ENCODE measurements at regions not wholly inside any gene's neighbourhood (a gene's known extent, or its start where the extent isn't known, plus 50 kb on each side); places are given as distances from the start of the nearest gene placed in this dataset.

DNA sequence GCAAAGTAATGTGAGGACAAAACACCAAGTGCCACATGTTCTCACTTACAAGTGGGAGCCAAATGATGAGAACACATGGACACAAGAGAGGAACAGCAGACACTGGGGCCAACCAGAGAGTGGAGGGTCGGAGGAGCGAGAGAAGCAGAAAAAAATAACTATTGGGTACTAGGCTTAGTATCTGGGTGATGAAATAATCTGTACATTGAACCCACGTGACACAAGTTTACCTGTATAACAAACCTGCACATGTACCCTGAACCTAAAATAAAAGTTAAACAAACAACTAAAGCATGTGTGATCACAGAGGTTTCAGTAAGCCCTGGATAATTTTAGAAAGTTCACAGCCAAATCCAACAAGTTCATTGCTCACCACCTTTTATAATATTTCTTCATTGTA, 160.1 kb downstream of the TENT4A start:
- H3K36me3 ChIP-seq (ENCODE audit: control insufficient read depth in 2 of 2, insufficient read depth in 2 of 2, low read length in 1 of 2), result no peaks in the 10 kb centered on the region
- H3K9me3 ChIP-seq (ENCODE audit: control insufficient read depth in 2 of 2, insufficient read depth in 1 of 2, low read length in 1 of 2), result no peaks in the 10 kb centered on the region
- H3K4me1 ChIP-seq (ENCODE audit: control insufficient read depth in 2 of 2, insufficient read depth in 2 of 2, low read length in 2 of 2), result peaks cover 0 to 6% of the 10 kb centered on the region in 2 donors
- H3K27me3 ChIP-seq (ENCODE audit: control insufficient read depth in 2 of 2, insufficient read depth in 1 of 2, low read length in 1 of 2), result no peaks in the 10 kb centered on the region
- no peak overlapping the region for H3K27ac ChIP-seq (ENCODE audit: low read depth in 1 of 2, low read length in 1 of 2)
- no peak overlapping the region for H3K4me3 ChIP-seq (ENCODE audit: low read length in 2 of 2)
- 94% methylated on average over 3 of the region's 3 CpGs for WGBS
- no peak for DNase-seq (ENCODE audit: low read depth in 6 of 9, low spot score in 9 of 9)

GRCh38 chr5:6875376-6875775, 162.1 kb downstream of the TENT4A start:
- 86% methylated on average over 6 of the region's 6 CpGs for WGBS
- no peak overlapping the region for H3K27ac ChIP-seq (ENCODE audit: low read depth in 1 of 2, low read length in 1 of 2)
- H3K9me3 ChIP-seq (ENCODE audit: control insufficient read depth in 2 of 2, insufficient read depth in 1 of 2, low read length in 1 of 2), result no peaks in the 10 kb centered on the region
- H3K4me3 ChIP-seq (ENCODE audit: low read length in 2 of 2), result no peak overlapping the region
- peaks cover 0 to 4% of the 10 kb centered on the region in 2 donors for H3K4me1 ChIP-seq (ENCODE audit: control insufficient read depth in 2 of 2, insufficient read depth in 2 of 2, low read length in 2 of 2)
- DNase-seq (ENCODE audit: low read depth in 6 of 9, low spot score in 9 of 9), result no peak
- H3K27me3 ChIP-seq (ENCODE audit: control insufficient read depth in 2 of 2, insufficient read depth in 1 of 2, low read length in 1 of 2), result no peaks in the 10 kb centered on the region
- no peaks in the 10 kb centered on the region for H3K36me3 ChIP-seq (ENCODE audit: control insufficient read depth in 2 of 2, insufficient read depth in 2 of 2, low read length in 1 of 2)

DNA sequence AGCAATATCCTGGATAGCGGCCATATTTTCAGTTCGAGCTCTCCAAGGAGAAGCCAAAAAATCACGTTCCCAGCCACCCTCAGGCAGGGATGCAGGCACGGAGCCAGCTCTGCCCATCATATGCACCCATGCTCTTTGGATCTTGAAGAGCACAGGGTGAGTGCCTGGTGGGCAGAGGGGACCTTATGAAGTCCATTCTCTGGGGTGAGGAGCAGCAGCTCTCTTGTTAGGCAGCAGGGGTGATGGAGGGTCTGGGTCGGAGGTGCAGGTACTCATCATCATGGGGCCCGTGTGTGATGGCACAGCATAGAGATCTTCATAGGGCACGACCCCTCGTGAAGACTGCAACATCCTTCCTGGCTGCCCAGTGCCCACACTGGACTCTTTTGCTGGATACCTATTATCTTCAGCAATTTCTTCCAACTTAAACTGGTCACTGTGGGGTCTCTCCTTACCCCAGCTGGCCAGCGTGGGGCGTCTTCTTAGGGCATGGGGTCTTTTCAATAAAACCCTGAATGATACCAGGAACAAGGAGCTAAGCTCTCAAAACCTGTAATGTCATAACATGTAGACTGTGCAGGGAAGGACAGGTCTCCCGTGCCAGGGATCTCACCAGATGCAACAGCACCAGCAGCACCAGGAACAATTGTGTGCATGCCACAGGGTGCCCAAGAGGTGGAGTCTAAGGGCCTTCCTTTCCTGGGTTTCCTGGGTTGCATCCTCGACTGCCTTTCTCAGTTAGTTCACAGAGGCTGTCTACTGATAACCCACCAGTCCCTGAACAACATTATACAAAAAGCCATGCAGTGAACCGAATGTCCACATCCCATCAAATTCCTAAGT, 165.0 kb downstream of the TENT4A start:
- WGBS, result 93% methylated on average over 13 of the region's 13 CpGs
- Histone ChIP-seq H3K36me3 (ENCODE audit: control insufficient read depth in 2 of 2, insufficient read depth in 2 of 2, low read length in 1 of 2) (no peaks in the 10 kb centered on the region), H3K27ac (ENCODE audit: low read depth in 1 of 2, low read length in 1 of 2) (no peak overlapping the region), H3K9me3 (ENCODE audit: control insufficient read depth in 2 of 2, insufficient read depth in 1 of 2, low read length in 1 of 2) (no peaks in the 10 kb centered on the region), H3K4me1 (ENCODE audit: control insufficient read depth in 2 of 2, insufficient read depth in 2 of 2, low read length in 2 of 2) (no peaks in the 10 kb centered on the region), H3K4me3 (ENCODE audit: low read length in 2 of 2) (no peak overlapping the region), H3K27me3 (ENCODE audit: control insufficient read depth in 2 of 2, insufficient read depth in 1 of 2, low read length in 1 of 2) (no peaks in the 10 kb centered on the region)
- DNase-seq (ENCODE audit: low read depth in 6 of 9, low spot score in 9 of 9), result no peak

DNA sequence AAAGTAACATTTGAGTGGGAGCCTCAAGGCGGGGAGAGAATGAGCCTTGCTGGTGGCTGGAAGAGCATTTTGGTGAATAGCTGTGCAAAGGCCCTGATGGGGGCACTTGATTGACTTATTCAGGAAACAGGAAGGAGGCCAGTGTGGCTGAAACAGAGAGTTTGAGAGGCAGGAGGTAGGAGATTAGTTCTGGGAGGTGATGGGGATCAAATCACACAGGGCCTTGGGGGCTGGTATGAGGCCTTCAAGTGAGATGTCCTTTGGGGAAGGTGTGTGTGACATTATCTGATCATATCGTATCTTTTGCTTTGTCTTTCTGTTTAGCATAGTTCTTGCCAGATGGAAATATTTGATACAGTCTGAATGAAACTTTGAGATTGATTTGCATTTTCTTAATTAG, 172.3 kb downstream of the TENT4A start:
- H3K36me3 ChIP-seq (ENCODE audit: control insufficient read depth in 2 of 2, insufficient read depth in 2 of 2, low read length in 1 of 2), result no peaks in the 10 kb centered on the region
- 91% methylated on average over 2 of the region's 2 CpGs for WGBS
- no peaks in the 10 kb centered on the region for H3K4me1 ChIP-seq (ENCODE audit: control insufficient read depth in 2 of 2, insufficient read depth in 2 of 2, low read length in 2 of 2)
- DNase-seq (ENCODE audit: low read depth in 6 of 9, low spot score in 9 of 9), result no peak
- no peaks in the 10 kb centered on the region for H3K27me3 ChIP-seq (ENCODE audit: control insufficient read depth in 2 of 2, insufficient read depth in 1 of 2, low read length in 1 of 2)
- peaks cover 2 to 16% of the 10 kb centered on the region in 2 donors for H3K9me3 ChIP-seq (ENCODE audit: control insufficient read depth in 2 of 2, insufficient read depth in 1 of 2, low read length in 1 of 2)
- H3K4me3 ChIP-seq (ENCODE audit: low read length in 2 of 2), result no peak overlapping the region
- H3K27ac ChIP-seq (ENCODE audit: low read depth in 1 of 2, low read length in 1 of 2), result no peak overlapping the region

DNA sequence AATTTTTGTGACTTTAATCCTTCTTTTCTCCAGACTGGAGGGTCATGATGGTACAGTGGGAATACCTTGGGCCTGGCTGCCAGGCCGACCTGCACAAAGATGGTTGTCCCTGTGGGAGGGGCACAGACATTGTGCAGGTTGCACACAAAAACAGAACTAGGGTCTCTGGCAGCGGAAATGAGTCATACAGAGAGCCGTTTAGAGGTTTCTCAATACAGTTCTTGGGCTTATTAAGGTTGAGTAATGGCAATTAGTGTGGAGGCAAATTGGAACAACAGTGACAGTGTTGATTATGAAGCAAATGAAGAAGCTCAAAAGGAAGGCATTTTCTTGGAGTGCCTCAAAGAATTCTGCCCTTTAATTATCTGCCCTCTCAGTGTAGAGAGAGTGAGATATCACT, 173.6 kb downstream of the TENT4A start:
- H3K4me3 ChIP-seq (ENCODE audit: low read length in 2 of 2), result no peak overlapping the region
- no peak overlapping the region for H3K27ac ChIP-seq (ENCODE audit: low read depth in 1 of 2, low read length in 1 of 2)
- H3K27me3 ChIP-seq (ENCODE audit: control insufficient read depth in 2 of 2, insufficient read depth in 1 of 2, low read length in 1 of 2), result no peaks in the 10 kb centered on the region
- 76% methylated on average over 3 of the region's 3 CpGs for WGBS
- H3K4me1 ChIP-seq (ENCODE audit: control insufficient read depth in 2 of 2, insufficient read depth in 2 of 2, low read length in 2 of 2), result no peaks in the 10 kb centered on the region
- peaks cover 2 to 16% of the 10 kb centered on the region in 2 donors for H3K9me3 ChIP-seq (ENCODE audit: control insufficient read depth in 2 of 2, insufficient read depth in 1 of 2, low read length in 1 of 2)
- DNase-seq (ENCODE audit: low read depth in 6 of 9, low spot score in 9 of 9), result no peak
- H3K36me3 ChIP-seq (ENCODE audit: control insufficient read depth in 2 of 2, insufficient read depth in 2 of 2, low read length in 1 of 2), result no peaks in the 10 kb centered on the region

GRCh38 chr5:6889030-6889429, 175.8 kb downstream of the TENT4A start:
- peaks cover 2 to 16% of the 10 kb centered on the region in 2 donors for H3K9me3 ChIP-seq (ENCODE audit: control insufficient read depth in 2 of 2, insufficient read depth in 1 of 2, low read length in 1 of 2)
- no peaks in the 10 kb centered on the region for H3K4me1 ChIP-seq (ENCODE audit: control insufficient read depth in 2 of 2, insufficient read depth in 2 of 2, low read length in 2 of 2)
- H3K4me3 ChIP-seq (ENCODE audit: low read length in 2 of 2), result no peak overlapping the region
- 90% methylated on average over 1 of the region's 1 CpG for WGBS
- DNase-seq (ENCODE audit: low read depth in 6 of 9, low spot score in 9 of 9), result no peak
- no peaks in the 10 kb centered on the region for H3K27me3 ChIP-seq (ENCODE audit: control insufficient read depth in 2 of 2, insufficient read depth in 1 of 2, low read length in 1 of 2)
- H3K36me3 ChIP-seq (ENCODE audit: control insufficient read depth in 2 of 2, insufficient read depth in 2 of 2, low read length in 1 of 2), result no peaks in the 10 kb centered on the region
- no peak overlapping the region for H3K27ac ChIP-seq (ENCODE audit: low read depth in 1 of 2, low read length in 1 of 2)

- WGBS, result 78% methylated on average over 9 of the region's 9 CpGs
Observed at GRCh38 chr5:6899221-6899620, 186.0 kb downstream of the TENT4A start.

GRCh38 chr5:6900247-6901227, 187.3 kb downstream of the TENT4A start:
- no peak overlapping the region for H3K4me3 ChIP-seq (ENCODE audit: low read length in 2 of 2)
- no peaks in the 10 kb centered on the region for H3K36me3 ChIP-seq (ENCODE audit: control insufficient read depth in 2 of 2, insufficient read depth in 2 of 2, low read length in 1 of 2)
- H3K9me3 ChIP-seq (ENCODE audit: control insufficient read depth in 2 of 2, insufficient read depth in 1 of 2, low read length in 1 of 2), result peaks cover 1 to 3% of the 10 kb centered on the region in 2 donors
- no peak overlapping the region for H3K27ac ChIP-seq (ENCODE audit: low read depth in 1 of 2, low read length in 1 of 2)
- H3K27me3 ChIP-seq (ENCODE audit: control insufficient read depth in 2 of 2, insufficient read depth in 1 of 2, low read length in 1 of 2), result no peaks in the 10 kb centered on the region
- WGBS, result 92% methylated on average over 17 of the region's 17 CpGs
- no peaks in the 10 kb centered on the region for H3K4me1 ChIP-seq (ENCODE audit: control insufficient read depth in 2 of 2, insufficient read depth in 2 of 2, low read length in 2 of 2)
- no peak for DNase-seq (ENCODE audit: low read depth in 6 of 9, low spot score in 9 of 9)

More at GRCh38 chr5:6899221-6899620, 186.0 kb downstream of the TENT4A start:
- H3K4me1 ChIP-seq (ENCODE audit: control insufficient read depth in 2 of 2, insufficient read depth in 2 of 2, low read length in 2 of 2), result no peaks in the 10 kb centered on the region
- no peak overlapping the region for H3K4me3 ChIP-seq (ENCODE audit: low read length in 2 of 2)
- DNase-seq (ENCODE audit: low read depth in 6 of 9, low spot score in 9 of 9), result no peak
- no peaks in the 10 kb centered on the region for H3K36me3 ChIP-seq (ENCODE audit: control insufficient read depth in 2 of 2, insufficient read depth in 2 of 2, low read length in 1 of 2)
- H3K9me3 ChIP-seq (ENCODE audit: control insufficient read depth in 2 of 2, insufficient read depth in 1 of 2, low read length in 1 of 2), result peaks cover 0 to 3% of the 10 kb centered on the region in 2 donors
- no peak overlapping the region for H3K27ac ChIP-seq (ENCODE audit: low read depth in 1 of 2, low read length in 1 of 2)
- no peaks in the 10 kb centered on the region for H3K27me3 ChIP-seq (ENCODE audit: control insufficient read depth in 2 of 2, insufficient read depth in 1 of 2, low read length in 1 of 2)

GRCh38 chr5:6902094-6902493, 188.9 kb downstream of the TENT4A start:
- DNase-seq (ENCODE audit: low read depth in 6 of 9, low spot score in 9 of 9), result no peak
- Histone ChIP-seq H3K27me3 (ENCODE audit: control insufficient read depth in 2 of 2, insufficient read depth in 1 of 2, low read length in 1 of 2) (no peaks in the 10 kb centered on the region), H3K4me3 (ENCODE audit: low read length in 2 of 2) (no peak overlapping the region), H3K4me1 (ENCODE audit: control insufficient read depth in 2 of 2, insufficient read depth in 2 of 2, low read length in 2 of 2) (no peaks in the 10 kb centered on the region), H3K36me3 (ENCODE audit: control insufficient read depth in 2 of 2, insufficient read depth in 2 of 2, low read length in 1 of 2) (no peaks in the 10 kb centered on the region), H3K27ac (ENCODE audit: low read depth in 1 of 2, low read length in 1 of 2) (no peak overlapping the region), H3K9me3 (ENCODE audit: control insufficient read depth in 2 of 2, insufficient read depth in 1 of 2, low read length in 1 of 2) (peaks cover 0 to 1% of the 10 kb centered on the region in 2 donors)
- 96% methylated on average over 3 of the region's 3 CpGs for WGBS
